Panc1 (cell line): ENCODE measurements at regions not wholly inside any gene's neighbourhood (a gene's known extent, or its start where the extent isn't known, plus 50 kb on each side); places are given as distances from the start of the nearest gene placed in this dataset.

ENCODE experiments used
- ATAC-seq: fragments of 200-7000 bp; cut with Tn5 transposase; 2 replicates; pipeline ENCODE4 v1.9.1; 2020; ENCODE audit warnings: mild to moderate bottlenecking, moderate library complexity
- BruUV-seq: library from RNA; stranded (reverse); fragments of 400-500 nt; replicated peaks from 2 replicates; lab custom pipeline; 2021; lab: Mats Ljungman, UMichigan
- CTCF ChIA-PET: fragments of 300-600 bp; sonication (Branson Sonifier 250); formaldehyde crosslinking; loops from one replicate; lab custom pipeline; 2022; ENCODE audit warnings: antibody characterized with exemption; lab: Charles Lee
- POLR2A ChIA-PET: fragments of 300-600 bp; sonication (Branson Sonifier 250); formaldehyde crosslinking; loops from one replicate; lab custom pipeline; 2022; ENCODE audit warnings: antibody characterized with exemption; lab: Charles Lee
- DNase-seq: peaks from one replicate; pipeline ENCODE4 v3.0.0-alpha.2; 2010; ENCODE audit warnings: low read depth, low spot score
- H3K27ac ChIP-seq: 2 replicates; pipeline ENCODE4 v1.5.1; 2011; ENCODE audit warnings: mild to moderate bottlenecking, low read length, inconsistent platforms
- H3K27me3 ChIP-seq: fragments of 200-500 bp; sonication (Bioruptor generic); 2 replicates; pipeline ENCODE4 v1.6.0; 2014; ENCODE audit warnings: low read length, inconsistent platforms; ENCODE audit not compliant: control insufficient read depth, insufficient read depth
- H3K36me3 ChIP-seq: fragments of 200-500 bp; sonication (Bioruptor generic); 2 replicates; pipeline ENCODE4 v1.5.1; 2014; ENCODE audit warnings: inconsistent platforms, mild to moderate bottlenecking, low read length, moderate library complexity; ENCODE audit not compliant: control insufficient read depth, insufficient read depth
- H3K4me1 ChIP-seq: 2 replicates; pipeline ENCODE4 v1.5.1; 2011; ENCODE audit warnings: inconsistent platforms, mild to moderate bottlenecking, low read length, moderate library complexity; ENCODE audit not compliant: control insufficient read depth, insufficient read depth
- H3K4me3 ChIP-seq, 2 experiments: 2 replicates each; pipeline ENCODE4 v1.5.1; 2011 to 2012; ENCODE audit warnings: low read depth in 2 of 2, low read length in 2 of 2, mild to moderate bottlenecking in 2 of 2, inconsistent platforms in 1 of 2, moderate library complexity in 1 of 2
- H3K9me3 ChIP-seq: fragments of 200-500 bp; sonication (Bioruptor generic); 2 replicates; pipeline ENCODE4 v1.5.1; 2014; ENCODE audit warnings: low read depth, mild to moderate bottlenecking, inconsistent platforms, low read length, moderate library complexity; ENCODE audit not compliant: control insufficient read depth, insufficient read depth
- POLR2AphosphoS5 ChIP-seq: IDR thresholded peaks from 2 replicates; pipeline ENCODE4 v1.6.1; 2012; ENCODE audit warnings: mild to moderate bottlenecking, low read depth, low read length, moderate library complexity
- SIN3A ChIP-seq: IDR thresholded peaks from 2 replicates; pipeline ENCODE4 v1.6.1; 2012; ENCODE audit warnings: low read depth, mild to moderate bottlenecking, low read length, moderate library complexity, borderline replicate concordance; ENCODE audit not compliant: insufficient read depth
- TCF7L2 ChIP-seq: IDR thresholded peaks from 2 replicates; pipeline ENCODE4 v1.6.1; 2011; ENCODE audit warnings: mild to moderate bottlenecking, low read depth, low read length, inconsistent platforms
- in situ Hi-C: cut with HindIII; loops from 2 replicates; pipeline ENCODE4 v1.10.0; 2016; ENCODE audit warnings: low sequenced_read_pairs, low pct_unique_long_range_greater_than_20kb
- intact Hi-C: fragments of 100-400 bp; cut with micrococcal nuclease; formaldehyde crosslinking; loops from one replicate; pipeline ENCODE4 v1.10.0; 2022; ENCODE audit not compliant: unreplicated experiment
- TF ChIP-seq, protein P1 (sequence below), 2 experiments: IDR thresholded peaks; 2 replicates each; pipeline ENCODE4 v1.6.1; 2011 to 2012; ENCODE audit warnings: low read depth in 2 of 2, control low read depth in 1 of 2, low read length in 1 of 2, mild to moderate bottlenecking in 1 of 2, moderate library complexity in 1 of 2; ENCODE audit not compliant: insufficient read depth in 1 of 2
- TF ChIP-seq, protein P2 (sequence below): fragments of 450-650 bp; IDR thresholded peaks from 2 replicates; pipeline ENCODE4 v1.5.1; 2017; ENCODE audit warnings: mild to moderate bottlenecking

GRCh38 chr10:124205432-124205831, 112.0 kb upstream of the CHST15 start:
- intact Hi-C loops = no loop called here
- in situ Hi-C loops = no loop called here
- BruUV-seq = no TSS peak
- Histone ChIP-seq H3K4me3 (no peak overlapping the region), H3K4me1 (no peaks in the 10 kb centered on the region), H3K27me3 (no peaks in the 10 kb centered on the region), H3K27ac (no peak overlapping the region), H3K9me3 (no peaks in the 10 kb centered on the region), H3K36me3 (no peaks in the 10 kb centered on the region)
- TF ChIP-seq SIN3A (no peak), TCF7L2 (no peak), POLR2AphosphoS5 (no peak)
- TF ChIP-seq, protein P1, sequence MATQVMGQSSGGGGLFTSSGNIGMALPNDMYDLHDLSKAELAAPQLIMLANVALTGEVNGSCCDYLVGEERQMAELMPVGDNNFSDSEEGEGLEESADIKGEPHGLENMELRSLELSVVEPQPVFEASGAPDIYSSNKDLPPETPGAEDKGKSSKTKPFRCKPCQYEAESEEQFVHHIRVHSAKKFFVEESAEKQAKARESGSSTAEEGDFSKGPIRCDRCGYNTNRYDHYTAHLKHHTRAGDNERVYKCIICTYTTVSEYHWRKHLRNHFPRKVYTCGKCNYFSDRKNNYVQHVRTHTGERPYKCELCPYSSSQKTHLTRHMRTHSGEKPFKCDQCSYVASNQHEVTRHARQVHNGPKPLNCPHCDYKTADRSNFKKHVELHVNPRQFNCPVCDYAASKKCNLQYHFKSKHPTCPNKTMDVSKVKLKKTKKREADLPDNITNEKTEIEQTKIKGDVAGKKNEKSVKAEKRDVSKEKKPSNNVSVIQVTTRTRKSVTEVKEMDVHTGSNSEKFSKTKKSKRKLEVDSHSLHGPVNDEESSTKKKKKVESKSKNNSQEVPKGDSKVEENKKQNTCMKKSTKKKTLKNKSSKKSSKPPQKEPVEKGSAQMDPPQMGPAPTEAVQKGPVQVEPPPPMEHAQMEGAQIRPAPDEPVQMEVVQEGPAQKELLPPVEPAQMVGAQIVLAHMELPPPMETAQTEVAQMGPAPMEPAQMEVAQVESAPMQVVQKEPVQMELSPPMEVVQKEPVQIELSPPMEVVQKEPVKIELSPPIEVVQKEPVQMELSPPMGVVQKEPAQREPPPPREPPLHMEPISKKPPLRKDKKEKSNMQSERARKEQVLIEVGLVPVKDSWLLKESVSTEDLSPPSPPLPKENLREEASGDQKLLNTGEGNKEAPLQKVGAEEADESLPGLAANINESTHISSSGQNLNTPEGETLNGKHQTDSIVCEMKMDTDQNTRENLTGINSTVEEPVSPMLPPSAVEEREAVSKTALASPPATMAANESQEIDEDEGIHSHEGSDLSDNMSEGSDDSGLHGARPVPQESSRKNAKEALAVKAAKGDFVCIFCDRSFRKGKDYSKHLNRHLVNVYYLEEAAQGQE (IDR thresholded peaks at IDR 0.05; ENCODE audit: insufficient read depth in 1 of 2, low read depth in 2 of 2, low read length in 1 of 2) = no peak
- TF ChIP-seq, protein P2, sequence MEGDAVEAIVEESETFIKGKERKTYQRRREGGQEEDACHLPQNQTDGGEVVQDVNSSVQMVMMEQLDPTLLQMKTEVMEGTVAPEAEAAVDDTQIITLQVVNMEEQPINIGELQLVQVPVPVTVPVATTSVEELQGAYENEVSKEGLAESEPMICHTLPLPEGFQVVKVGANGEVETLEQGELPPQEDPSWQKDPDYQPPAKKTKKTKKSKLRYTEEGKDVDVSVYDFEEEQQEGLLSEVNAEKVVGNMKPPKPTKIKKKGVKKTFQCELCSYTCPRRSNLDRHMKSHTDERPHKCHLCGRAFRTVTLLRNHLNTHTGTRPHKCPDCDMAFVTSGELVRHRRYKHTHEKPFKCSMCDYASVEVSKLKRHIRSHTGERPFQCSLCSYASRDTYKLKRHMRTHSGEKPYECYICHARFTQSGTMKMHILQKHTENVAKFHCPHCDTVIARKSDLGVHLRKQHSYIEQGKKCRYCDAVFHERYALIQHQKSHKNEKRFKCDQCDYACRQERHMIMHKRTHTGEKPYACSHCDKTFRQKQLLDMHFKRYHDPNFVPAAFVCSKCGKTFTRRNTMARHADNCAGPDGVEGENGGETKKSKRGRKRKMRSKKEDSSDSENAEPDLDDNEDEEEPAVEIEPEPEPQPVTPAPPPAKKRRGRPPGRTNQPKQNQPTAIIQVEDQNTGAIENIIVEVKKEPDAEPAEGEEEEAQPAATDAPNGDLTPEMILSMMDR = no peak
- CTCF ChIA-PET = no interaction called here
- DNase-seq (no peak), ATAC-seq (no peak)
- POLR2A ChIA-PET = no interaction called here

- Histone ChIP-seq H3K9me3 (no peaks in the 10 kb centered on the region), H3K4me3 (no peak overlapping the region), H3K27me3 (no peaks in the 10 kb centered on the region), H3K36me3 (no peaks in the 10 kb centered on the region), H3K4me1 (no peaks in the 10 kb centered on the region), H3K27ac (no peak overlapping the region)
- in situ Hi-C loops = no loop called here
- CTCF ChIA-PET = interaction anchor here (1.0 kb wide), 1 partner anchor 347 kb away, joined by 3 read pairs; no protein-coding TSS in a partner anchor
- no peak for DNase-seq
- TF ChIP-seq, protein P1 (IDR thresholded peaks at IDR 0.05; ENCODE audit: insufficient read depth in 1 of 2, low read depth in 2 of 2, low read length in 1 of 2) = no peak
- TF ChIP-seq SIN3A (no peak), TCF7L2 (no peak), POLR2AphosphoS5 (no peak)
- TF ChIP-seq, protein P2 = no peak
- intact Hi-C loops = no loop called here
- ATAC-seq = no peak
- POLR2A ChIA-PET = no interaction called here
- BruUV-seq = no TSS peak
Measured at GRCh38 chr10:124204726-124205125, 111.3 kb upstream of the CHST15 start.
